GM21447 (cell line): ENCODE measurements at regions not wholly inside any gene's neighbourhood (a gene's known extent, or its start where the extent isn't known, plus 50 kb on each side); places are given as distances from the start of the nearest gene placed in this dataset.
A peak's percentile ranks its signal among the peaks of the same experiment; 100 is the strongest.

Source experiments
- ATAC-seq: cut with Tn5 transposase; IDR thresholded peaks from one replicate; pipeline ENCODE4 v1.9.1; 2021; ENCODE audit not compliant: unreplicated experiment

- ATAC-seq = no peak
Observed at GRCh38 chr4:116449764-116450163, 635.6 kb downstream of the TRAM1L1 start.

GRCh38 chr4:116444117-116444516, 641.3 kb downstream of the TRAM1L1 start:
- ATAC-seq = no peak

DNA sequence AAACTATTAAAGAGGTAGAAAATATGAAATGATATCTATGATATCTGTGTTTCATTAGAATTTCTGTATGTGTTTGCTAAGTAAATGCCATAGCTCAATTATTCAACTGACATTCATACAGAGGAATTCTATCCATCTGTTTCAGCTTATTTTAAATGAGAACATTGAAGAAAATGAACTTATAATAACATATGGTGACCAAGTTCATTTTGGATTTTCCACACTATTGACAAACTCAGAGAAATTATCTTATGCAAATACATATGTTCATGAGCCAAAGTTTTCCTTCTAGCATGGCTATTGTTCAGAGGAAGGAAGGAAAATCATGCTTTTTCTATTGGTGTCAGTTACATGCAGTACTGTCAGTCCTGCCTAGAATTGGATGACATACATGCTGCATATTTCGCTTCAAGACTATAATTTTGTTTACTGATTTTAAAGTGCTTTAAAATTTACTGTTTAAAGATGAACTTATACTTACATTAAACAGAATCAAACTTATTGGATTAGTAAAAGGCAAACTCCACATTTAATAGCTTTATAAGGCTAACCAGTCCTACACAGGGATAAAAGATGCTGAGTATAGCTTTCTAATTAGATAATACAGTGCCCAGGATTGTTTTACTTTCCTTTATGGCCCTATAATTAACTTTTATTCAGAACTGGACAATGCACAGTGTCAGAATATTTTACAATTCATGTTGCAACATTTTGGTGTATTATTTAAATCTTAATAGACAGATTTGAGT, 646.2 kb downstream of the TRAM1L1 start:
- ATAC-seq = no peak

DNA sequence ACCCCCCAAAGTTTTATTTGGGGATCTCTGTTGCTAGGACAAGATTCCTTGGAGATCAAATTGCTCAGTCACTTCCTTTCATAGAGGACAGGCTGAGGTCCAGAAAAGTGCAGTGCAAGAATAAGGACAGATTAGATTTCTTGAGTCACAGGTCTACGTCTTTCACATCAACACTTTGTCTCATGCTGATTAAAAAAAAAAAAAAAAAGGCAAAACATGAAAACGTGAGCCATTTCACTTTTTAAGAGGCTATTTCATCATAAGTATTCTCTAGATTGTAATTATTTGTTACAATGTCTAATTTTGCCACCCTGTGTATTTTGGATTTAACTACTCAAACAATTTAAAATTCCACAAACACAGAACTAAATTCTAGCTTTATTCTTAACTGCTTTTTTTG, 647.0 kb downstream of the TRAM1L1 start:
- ATAC-seq = no peak

GRCh38 chr4:116427666-116428065, 657.7 kb downstream of the TRAM1L1 start:
- no peak for ATAC-seq

DNA sequence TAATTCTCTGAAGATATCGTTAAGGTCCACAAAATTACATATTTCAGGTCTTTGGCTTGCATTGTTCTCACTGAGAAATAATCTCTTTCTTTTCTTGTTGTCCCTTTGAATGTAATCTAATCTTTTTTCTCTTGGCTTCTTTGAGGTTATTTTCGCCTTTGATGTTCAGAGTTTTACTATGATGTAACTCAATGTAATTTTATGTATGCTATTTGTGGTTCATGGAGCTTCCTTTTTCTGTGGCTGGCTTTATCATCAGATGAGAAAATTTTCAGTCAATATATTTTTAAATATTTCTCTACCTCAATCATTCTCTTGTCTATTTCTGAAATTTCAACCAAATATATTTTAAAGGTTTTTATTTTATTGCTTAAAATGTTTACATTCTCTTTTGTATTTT, 672.2 kb downstream of the TRAM1L1 start:
- no peak for ATAC-seq

GRCh38 chr4:116401293-116401692, 684.1 kb downstream of the TRAM1L1 start:
- no peak for ATAC-seq

DNA sequence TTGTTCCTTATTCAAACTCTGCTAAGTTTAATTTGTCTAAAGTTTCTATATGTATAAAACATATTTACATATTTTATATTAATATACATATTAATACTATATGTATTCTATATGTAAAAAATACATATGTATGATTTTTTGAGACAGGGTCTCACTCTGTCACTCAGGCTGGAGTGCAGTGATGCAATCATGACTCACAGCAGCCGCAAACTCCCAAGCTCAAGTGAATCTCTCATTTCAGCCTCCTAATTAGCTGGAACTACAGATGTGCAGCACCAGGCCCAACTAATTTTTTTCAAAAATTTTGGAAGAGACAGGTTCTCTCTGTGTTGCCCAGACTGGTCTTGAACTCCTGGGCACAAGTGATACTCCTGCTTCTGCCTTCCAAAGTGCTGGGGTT, 684.9 kb downstream of the TRAM1L1 start:
- ATAC-seq = no peak

- ATAC-seq = no peak
Observed at GRCh38 chr4:116397714-116398113, 687.7 kb downstream of the TRAM1L1 start.

GRCh38 chr4:116397291-116397690, 688.1 kb downstream of the TRAM1L1 start:
- ATAC-seq = no peak

GRCh38 chr4:116395408-116395807, 690.0 kb downstream of the TRAM1L1 start:
- ATAC-seq = no peak

DNA sequence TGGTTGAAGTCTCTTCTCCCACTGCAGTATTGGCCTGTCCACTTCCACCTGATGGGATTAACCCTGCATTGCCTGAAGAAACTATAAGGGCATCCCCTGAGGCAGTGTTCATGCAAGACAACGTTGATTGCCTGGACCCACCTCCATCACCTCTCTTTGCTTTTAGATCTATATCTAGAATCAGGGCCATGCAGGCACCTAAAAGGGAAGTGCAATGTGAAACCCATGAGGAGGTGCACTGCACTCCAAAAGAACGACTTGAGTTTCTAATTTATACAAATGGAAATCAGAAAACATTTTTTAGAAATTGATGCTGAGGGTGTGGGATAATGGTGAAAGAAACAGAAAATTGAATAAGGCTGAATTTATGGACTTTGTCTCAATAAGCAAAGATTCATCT, 694.4 kb downstream of the TRAM1L1 start:
- no peak for ATAC-seq

- no peak for ATAC-seq
Observed at GRCh38 chr4:116389139-116389538, 696.2 kb downstream of the TRAM1L1 start.

DNA sequence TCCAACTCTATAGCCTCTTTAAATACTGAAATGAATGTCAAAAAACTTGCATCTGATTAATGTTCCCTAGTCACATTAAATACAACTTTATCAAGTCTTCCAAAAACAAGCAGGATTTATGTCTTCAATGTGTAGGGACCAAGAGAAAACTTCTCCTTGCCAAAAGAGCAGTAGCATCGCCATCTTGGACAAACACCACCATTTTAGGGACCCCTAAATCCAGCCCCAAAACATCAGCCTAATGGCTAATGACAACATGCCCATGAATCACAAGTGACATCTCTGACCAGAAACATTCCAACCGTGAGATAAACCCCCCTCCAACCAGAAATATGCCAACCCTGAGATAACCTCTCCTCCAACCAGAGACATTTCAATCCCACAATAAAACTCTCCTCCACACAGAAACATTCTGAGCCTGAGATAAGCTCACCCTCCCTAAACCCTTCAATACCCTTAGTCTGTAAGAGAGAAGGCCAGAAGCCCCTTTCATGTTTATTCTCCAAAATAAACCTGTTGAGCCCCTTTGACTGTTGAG, 697.4 kb downstream of the TRAM1L1 start:
- no peak for ATAC-seq

DNA sequence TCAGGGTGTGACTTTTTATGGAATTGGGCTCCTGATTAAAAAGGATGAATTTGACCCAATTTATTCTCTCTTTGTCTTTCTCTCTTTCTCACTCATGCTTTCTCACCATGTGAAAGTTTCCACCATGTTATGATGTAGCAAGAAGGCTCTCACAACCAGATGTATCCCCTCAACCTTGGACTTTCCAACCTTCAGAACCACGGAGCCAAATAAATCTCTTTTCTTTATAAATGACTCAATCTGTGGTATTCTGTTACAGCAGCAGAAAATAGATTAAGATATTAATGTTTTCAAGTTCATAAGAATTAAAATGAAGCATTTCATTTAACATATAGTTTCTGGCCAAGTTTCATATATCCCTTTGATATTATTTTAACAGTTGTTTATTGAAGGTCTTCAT, 698.5 kb downstream of the TRAM1L1 start:
- no peak for ATAC-seq

- no peak for ATAC-seq
Observed at GRCh38 chr4:116385583-116385982, 699.8 kb downstream of the TRAM1L1 start.

DNA sequence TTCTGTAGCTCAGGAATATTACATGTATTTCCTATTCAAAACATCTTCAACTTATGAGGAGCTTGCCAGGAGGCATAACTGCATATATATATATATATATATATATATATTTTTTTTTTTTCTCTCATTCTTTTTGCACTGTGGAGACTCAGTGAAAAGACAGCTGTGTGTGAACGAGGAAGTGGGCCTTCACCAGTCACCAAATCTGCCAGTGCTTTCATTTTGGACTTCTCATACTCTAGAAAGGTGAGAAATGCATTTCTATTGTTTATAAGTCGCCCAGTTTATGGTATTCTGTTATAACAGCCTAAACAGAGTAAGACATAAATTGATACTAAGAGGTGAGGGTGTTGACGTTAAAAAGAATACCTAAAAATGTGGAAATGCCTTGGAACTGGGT, 710.6 kb downstream of the TRAM1L1 start:
- ATAC-seq = no peak

DNA sequence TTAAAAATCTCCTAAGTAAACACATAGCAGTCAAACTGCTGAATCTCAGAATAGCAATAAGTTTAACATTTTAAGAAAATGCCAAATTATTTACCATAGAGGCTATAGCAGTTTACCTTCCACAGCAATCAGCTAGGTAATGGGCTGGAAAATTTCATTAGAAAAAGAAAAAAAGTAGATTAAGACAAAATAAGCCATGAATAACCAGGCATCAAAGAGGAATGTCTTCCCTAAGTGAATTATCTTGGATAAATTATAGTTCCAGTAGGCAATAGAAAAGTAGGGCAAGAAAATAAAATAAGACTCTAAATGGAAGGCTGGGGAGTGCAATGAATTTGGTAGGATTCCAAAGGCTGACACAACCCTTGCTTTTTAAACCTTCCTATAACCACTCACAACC, 722.8 kb downstream of the TRAM1L1 start:
- no peak for ATAC-seq

- no peak for ATAC-seq
Observed at GRCh38 chr4:116361790-116362189, 723.6 kb downstream of the TRAM1L1 start.

- peak; percentile 96 for ATAC-seq
Observed at GRCh38 chr4:116358633-116359222, 726.6 kb downstream of the TRAM1L1 start.

DNA sequence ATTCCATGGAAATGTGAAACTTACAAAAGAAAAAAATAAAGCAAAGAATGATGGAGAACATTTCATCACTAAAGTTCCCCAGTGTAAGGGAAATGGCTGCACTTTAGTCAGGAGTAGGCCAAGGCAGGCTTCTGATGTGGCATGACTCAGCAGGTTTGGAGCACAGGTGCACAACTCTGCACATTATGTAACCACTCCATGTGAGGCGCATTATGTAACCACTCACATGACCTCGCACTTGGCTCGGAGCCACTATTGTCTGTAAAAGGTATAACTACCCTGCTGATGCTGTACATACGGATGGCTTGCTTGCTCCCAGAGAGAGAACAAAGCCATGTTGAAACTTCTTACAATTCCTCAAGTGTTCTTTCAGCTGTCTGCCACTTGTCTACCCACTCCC, 727.6 kb downstream of the TRAM1L1 start:
- ATAC-seq = no peak

DNA sequence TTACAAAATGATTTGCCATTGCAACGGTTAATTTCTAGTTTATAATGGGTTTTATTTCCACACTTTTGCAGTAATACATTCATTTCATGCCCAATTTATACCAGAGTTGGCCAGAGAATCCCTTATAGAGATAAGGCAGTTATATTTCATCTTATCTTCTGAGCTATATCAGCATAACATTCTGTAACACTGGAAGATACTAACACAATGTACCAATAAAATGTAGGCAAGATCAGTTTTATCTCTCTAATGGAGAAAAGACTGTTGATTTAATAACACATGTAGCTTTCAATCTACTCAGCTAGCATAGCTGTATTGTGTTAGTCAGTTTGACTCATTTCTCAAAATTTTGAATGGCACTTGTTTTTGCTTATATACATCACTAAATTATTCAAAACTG, 738.6 kb downstream of the TRAM1L1 start:
- no peak for ATAC-seq

DNA sequence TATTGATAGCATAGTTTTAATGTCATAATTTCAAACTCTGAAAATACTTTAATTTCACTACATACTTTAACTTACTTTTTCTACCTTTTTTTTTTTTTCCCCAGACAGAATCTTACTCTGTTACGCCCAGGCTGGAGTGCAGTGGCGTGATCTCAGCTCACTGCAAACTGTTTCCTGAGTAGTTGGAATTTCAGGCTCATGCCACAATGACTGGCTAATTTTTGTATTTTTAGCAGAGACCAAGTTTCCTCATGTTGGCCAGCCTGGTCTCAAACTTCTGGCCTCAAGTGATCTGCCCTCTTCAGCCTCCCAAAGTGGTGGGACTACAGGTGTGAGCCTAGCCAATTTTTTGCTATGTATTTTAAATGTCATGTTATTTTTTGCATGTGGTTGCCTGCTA, 741.6 kb downstream of the TRAM1L1 start:
- no peak for ATAC-seq
